ENCODE measurements at regions not wholly inside any gene's neighbourhood (a gene's known extent, or its start where the extent isn't known, plus 50 kb on each side); places are given as distances from the start of the nearest gene placed in this dataset.

DNA sequence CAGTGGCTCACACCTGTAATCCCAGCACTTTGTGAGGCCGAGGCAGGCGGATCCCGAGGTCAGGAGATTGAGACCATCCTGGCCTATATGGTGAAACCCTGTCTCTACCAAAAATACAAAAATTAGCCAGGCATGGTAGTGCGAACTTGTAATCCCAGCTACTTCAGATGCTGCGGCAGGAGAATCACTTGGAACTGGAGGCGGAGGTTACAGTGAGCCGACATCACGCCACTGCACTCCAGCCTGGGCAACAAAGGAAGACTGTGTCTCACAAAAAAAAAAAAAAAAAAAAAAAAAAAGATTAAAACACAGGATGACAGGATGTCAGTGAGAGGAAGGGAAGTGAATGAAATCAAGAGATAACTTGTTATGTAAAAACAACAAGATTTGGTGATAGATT is 1158.5 kb downstream of the PCDH9 start:
- TF ChIP-seq POLR2A (IDR thresholded peaks at IDR 0.05; ENCODE audit: low read length) (no peak), GATA1 (IDR thresholded peaks at IDR 0.05; ENCODE audit: low read depth, low read length) (no peak)
